ENCODE measurements at regions not wholly inside any gene's neighbourhood (a gene's known extent, or its start where the extent isn't known, plus 50 kb on each side); places are given as distances from the start of the nearest gene placed in this dataset.
"Not testable (repeated sequence)": the region's sequence is repeated elsewhere in the genome, so short reads cannot be mapped to it uniquely, and the experiment has no call there.

DNA sequence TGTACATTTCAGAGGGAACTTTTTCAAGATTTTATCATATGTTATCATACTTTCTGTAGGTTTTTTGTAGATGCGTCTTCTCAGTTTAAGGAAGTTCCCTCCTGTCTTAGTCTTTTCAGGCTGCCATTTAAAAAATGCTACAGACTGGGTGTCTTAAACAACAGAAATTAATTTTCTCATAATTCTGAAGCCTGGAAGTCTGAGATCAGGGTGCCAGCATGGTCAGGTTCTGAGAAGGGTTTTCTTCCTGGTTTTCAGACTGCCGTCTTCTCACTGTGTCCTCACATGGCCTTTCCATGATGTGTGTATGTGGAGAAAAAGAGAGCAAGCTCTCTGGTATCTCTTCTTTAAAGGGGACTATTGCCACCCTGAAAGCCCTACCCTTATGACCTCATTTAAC, 189.9 kb upstream of the SOX2 start:
- DNase-seq: no peak

DNA sequence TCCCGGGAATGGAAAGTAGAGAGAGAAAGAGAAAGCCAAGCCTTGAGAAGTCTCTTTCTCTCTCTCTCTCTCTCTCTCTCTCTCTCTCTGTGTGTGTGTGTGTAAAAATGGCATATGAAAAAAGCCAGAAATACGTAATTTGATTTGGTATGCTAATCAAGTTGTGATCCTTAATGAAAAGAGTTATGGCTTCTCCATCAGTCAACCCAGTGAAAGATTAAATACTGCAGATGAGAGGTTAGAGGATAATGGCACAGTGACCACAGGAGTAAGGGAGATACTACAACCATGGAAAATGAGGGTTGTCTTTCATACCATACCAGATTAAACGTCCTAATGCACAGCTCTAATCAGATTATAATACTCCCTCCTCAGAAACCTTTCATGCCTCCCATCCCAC, 193.5 kb upstream of the SOX2 start:
- DNase-seq: no peak

DNA sequence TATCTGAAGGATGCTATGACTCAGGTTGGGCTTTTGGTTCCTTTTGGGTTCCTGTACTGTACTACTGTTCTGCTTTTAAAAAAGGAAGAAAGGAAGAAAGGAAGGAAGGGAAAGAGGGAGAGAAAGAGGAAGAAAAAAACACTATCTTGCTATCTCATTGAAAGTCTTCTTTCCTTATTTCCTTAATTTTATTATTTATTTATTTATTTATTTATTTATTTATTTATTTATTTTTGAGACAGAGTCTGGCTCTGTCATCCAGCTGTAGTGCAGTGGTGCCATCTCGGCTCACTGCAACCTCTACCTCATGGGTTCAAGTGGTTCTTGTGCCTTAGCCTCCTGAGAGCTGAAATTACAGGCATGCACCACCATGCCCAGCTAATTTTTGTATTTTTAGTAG, 198.9 kb upstream of the SOX2 start:
- no peak for DNase-seq

DNA sequence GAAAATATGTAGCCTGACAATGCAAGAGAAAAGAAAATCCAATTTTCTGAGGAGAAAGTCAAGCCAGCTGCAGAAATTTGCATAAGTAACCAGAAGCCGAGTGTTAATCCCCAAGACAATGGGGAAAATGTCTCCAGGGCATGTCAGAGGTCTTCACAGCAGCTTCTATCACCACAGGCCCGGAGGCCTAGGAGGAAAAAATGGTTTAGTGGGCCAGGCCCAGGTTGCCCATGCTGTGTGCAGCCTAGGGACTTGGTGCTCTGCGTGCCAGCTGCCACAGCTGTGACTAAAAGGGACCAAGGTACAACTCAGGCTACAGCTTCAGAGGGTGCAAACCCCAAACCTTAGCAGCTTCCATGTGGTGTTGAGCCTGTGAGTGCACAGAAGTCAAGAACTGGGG, 201.2 kb upstream of the SOX2 start:
- DNase-seq: no peak

DNA sequence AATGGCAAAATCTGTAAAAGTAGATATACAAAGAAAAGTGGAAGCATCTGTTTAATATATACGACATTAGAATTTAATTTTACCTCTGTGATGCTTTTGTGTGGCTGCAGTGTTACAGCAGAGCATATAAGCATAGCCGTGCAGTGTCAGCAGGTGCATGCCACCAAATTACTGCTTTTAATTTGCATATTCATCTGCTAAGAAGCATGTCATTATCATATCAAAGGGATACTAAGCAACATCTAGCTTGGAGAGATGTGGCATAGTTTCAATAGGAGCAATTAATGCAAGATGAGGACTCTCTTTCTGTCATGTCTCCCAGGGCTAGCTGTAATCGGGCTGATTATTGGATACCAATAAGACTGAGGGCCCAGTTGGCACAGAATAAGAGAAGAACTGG, 214.4 kb upstream of the SOX2 start:
- DNase-seq: no peak

DNA sequence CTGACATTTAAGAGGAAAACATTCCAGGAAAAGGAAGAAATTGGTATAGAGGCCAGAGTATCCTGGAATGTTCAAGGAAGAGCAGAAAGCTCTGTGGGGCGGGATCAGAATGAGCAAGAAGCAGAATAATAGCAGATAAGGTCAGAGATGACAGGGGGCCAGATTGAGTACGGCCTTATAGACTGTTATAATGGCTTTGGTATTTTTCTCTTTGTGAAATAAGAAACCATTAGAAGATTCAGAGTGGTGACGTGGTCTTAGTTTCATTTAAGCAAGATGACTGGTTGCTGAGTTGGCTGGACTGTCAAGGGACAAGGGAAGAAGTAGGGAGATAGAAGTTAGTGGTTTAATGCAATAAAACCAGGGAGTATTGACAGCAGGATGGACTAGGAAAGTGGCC, 218.3 kb upstream of the SOX2 start:
- DNase-seq: no peak

DNA sequence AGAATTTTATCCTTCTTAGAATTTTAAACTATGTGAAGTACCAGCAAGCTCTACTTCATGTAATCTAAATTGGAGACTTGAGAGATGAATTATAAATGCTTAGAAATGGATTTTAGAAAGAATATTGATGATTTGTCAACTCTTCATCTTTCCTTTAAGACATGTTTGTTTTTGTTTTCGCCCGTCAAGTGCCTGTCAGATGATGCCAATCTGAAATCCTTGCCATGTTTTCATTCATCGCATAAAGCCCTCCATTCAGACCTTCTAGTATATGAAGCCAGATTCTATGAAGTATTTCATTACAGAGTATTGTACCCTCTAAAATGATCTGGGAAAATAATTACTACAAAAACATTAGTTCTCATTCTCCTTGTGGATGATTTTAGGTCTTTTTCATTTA, 223.2 kb upstream of the SOX2 start:
- no peak for DNase-seq

DNA sequence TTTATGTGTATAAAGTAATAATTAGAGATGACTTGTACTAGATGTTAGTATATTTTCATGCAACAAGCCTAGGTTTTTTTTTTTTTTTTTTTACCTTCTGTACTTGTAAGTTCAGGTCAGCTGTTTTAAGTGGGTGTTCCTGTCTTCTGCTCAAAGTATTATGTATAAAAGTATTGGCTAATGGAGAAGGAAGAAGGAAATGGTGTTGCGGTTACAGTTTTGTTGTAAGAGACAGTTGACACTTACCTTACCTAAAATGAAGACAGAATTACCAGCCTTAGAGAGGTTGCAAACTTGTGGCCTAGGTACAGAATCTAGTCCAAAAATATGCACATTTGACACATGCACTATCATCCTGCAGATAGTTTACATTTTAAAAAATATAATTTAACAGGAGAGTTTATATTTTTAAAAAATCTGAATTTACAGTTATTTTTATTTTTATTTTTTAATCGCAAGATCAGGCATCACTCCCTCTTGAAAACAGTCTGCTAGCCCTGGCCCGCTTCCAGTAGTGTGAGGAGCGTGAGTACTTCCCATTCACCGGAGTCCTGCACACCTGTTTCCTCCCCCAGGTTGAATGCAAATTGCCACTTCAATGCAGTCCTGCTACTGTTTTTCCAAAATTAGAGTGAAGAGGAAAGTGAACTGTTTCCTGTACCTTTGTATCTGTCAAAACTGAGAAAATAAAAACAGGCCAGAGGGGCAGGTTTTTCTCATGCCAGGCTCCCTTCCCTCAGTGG, 224.3 kb upstream of the SOX2 start:
- DNase-seq: no peak

DNA sequence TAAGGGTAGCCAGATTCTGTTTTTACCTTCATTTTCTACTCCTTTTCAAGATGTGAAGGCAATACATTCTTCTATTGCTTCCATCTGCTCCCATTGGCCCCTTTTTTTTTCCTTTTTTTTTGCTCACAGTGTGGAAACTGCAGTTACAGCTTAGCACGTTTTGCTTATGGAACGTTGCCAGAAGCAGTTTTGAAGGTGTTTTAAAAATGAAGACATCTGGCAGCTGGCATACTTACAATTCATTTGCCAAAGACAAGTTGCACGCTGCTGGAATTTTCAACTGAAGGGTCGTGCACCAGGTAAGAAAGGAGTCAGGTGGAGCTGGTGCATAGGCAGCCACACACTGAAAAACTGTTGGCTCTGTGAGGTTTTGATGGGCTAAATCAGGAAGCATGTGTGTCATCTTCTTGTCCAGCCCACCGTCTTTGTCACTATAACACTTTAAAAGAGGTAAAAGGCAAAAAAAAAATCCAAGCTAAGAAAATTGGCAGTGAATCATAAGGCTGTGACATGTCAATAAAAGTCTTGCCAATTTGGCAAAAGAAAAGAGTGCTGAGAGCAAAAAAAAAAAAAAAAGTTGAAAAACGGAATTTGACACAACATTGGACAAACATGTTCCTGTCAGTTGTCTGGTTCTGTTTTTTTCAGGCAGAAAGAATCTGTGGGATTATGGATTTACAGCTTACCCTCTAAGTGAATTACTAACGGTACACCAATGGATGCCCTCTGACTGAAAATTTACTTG, 225.4 kb upstream of the SOX2 start:
- no peak for DNase-seq

DNA sequence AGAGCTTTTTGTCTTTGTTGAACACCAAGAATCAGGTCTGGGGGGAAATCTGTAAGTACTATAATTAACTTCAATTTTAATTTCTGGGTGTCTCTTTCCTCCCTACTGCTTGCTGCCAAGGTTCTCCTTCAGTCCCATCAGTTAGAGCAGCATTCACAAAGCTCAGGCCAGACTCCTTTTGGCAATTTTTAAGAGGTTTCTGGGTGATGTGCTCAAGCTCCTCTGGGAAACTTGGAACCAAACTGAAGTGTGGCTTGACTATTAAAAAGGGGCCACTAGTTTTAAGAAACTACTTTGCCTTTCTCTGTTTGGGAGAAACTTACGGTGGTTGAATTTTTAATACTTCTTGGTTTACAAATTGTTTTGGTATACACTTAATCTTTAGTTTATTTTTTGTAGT, 227.7 kb upstream of the SOX2 start:
- DNase-seq: no peak

DNA sequence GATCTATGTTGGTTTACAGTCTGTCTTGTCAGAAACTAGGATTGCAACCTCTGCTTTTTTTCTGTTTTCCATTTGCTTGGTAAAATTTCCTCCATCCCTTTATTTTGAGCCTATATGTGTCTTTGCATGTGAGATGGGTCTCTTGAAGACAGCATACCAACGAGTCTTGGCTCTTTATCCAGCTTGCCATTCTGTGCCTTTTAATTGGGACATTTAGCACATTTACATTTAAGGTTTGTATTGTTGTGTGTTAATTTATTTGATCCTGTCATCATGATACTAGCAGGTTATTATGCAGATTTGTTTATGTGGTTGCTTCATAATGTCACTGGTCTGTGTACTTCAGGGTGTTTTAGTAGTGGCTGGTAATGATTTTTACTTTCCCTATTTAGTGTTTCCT, 236.6 kb upstream of the SOX2 start:
- not testable (repeated sequence) for DNase-seq

DNA sequence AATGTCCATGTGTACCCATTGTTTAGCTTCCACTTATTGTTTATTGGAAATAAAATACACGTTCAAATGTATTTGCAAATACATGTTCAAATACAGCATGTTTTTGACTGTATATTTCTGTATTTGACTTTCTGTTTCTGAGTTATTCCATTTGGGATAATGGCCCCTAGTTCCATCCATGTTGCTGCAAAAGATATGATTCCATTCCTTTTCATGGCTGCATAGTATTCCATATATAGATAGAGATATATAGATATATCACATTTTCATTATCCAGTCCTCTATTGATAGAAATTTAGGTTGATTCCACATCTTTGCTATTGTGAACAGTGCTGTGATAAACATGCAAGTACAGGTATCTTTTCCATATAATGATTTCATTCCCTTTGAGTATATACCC, 241.4 kb upstream of the SOX2 start:
- DNase-seq: no peak

DNA sequence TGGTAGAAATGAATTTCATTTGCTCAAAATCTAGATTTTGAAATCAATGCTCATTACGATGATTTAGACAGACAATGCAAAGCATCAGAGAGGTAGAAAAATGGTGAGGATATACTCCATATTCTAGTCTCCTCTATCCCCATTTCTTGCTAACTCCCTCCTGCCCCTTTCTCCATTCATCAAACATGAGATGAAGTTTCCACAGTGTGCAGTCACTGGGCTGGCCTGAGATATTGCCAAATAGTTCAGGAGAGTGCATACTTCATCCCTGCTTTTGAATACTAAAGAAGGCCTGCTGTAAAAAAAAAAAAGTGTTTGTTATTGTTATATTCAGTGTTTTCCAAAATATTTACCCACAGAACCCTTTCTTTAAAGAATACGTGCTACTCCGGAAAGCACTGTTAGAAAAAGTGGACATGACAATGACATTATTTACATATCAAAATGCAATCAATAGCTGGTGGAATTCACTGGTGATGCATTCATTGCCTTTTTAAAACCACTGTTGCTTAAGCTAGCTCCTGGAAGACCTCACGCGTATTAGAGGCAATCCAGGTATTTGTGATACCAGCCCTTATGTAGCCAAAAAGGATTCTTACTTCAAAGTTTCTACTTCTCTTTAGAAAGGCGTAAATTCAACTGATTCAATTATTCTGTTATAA, 247.6 kb upstream of the SOX2 start:
- DNase-seq: no peak

DNA sequence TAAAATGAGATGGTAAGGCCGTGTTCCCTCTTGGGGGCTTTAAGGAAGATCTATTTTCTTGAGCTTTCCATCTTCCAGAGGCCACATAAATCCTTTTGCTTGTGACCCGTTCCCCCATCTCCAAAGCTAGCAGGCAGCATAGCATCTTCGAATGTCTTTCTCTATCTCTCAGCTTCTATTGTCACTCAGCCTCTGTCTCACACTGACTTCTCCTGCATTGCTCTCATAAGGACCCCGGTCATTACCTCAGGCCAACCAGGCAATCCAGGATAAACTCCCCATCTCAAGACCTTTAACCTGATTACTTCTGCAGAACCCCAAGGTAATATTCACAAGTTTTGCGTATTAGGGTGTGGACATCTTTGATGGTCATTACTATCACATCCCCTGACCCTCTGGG, 250.3 kb upstream of the SOX2 start:
- no peak for DNase-seq

DNA sequence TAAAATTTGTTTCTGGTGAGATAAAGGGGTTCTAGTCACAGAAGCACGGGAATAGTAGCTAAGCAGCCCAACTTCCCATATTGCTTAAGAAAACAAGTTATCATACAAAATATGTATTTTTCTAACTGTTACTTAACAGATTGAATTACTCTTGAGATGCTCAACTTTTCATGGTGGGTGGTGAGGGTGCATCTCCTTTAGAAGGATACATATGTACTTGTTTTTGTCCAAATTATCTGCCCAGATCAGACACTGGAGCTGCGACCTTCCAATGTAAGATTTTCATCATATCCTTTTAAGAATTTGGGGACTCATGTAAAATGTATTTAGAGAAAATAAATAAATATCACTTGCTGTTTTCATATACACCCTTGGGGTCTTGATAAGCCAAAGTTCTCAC, 252.2 kb upstream of the SOX2 start:
- DNase-seq: no peak

DNA sequence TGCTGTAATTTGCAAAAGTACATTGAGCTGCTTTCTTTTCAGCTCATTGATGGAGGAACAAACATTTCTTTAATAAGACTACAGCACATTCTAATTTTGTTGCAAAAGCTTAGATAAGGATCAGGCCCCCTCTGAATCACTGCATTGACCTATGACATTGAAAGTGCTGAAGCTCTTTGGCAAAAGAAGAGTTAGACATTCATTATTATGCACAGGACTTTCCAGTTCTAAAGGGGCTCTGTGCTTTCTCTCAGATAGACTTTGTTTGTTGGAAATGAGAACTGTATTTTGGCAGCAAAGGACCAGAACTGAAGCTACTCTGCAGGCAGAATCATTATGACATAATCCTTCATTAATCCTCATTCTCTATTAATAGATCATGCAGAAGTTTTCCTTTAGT, 252.9 kb upstream of the SOX2 start:
- DNase-seq: no peak

DNA sequence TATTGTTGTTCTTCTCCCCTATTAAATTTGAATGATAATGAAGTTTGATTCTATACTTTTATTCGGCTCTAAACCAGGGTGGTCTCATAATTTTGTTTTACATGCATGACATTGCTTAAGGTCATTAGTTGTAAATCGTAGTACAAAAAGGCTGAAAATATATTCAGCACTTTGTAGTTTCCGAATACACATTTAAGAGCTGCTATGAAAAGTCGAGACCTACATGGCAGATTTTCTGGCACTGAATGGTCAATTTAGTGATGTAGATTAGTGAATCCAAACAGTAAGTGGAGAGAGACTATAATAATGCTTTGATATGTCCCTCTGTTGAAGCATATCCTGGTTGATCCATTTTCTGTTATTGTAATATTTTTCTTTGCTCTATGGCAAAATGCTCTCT, 254.0 kb upstream of the SOX2 start:
- no peak for DNase-seq

DNA sequence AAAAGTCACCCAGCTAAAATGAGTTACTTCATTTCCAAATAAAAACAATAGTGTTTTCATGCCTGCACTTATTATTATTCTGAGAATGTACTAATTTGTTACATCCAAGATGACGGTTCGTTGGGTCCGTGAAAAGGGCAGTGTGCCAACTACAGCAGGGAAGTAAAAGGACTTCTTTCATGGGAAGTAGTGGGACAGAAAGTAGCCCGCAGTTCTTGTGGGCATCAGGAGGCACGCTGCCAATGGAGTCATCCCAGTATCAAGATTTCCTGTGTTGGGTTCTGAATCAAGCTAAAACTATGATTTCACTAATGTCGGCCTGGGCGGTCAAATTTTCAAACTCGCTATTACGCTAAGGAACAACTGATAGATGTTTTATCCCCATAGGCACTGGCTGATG, 254.5 kb upstream of the SOX2 start:
- DNase-seq: no peak

DNA sequence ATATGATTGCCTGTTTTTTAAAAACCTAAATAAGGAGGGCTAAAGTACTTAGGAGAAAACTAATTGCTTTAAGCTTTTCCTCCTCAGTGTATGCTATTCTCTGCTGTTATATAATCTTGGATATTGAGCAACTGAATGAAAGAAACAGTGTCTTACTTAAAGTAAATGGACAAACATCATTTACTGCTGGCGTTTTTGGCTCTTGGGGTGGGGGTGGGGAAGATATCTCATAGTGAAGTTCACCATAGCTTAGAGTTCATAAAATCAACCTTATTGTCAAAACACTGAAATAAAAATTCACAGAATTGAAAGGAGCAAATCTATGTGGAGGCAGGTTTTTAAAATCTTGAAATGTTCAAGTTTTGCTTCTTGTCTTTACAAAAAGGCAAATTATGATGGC, 256.4 kb upstream of the SOX2 start:
- no peak for DNase-seq

DNA sequence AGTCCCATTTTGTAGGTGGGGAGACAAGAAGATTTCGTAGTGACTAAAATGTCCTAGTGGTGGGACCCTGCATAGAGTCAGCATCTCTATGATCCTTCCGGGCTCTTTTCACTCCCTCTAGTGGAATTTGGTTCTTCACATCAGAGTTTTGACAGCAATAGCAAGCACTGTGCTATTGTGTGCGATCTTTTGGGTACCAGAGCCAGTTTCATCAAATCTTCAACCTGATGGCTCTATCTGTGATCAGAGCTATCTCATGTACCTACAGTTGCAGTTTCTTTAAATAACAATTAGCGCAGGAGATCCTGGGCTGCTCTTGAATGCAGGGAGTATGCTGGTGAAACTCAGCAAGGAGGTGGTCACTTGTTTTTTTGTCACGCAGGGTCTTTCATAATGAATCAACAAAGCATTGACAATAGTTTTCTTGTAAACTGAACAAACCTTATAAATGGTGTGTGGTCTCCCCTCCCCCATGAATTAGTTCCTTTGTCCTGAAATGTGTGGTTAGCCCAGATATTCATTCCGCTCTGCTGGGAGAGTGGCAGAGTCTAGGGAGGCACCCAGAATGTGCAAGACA, 257.2 kb upstream of the SOX2 start:
- no peak for DNase-seq

DNA sequence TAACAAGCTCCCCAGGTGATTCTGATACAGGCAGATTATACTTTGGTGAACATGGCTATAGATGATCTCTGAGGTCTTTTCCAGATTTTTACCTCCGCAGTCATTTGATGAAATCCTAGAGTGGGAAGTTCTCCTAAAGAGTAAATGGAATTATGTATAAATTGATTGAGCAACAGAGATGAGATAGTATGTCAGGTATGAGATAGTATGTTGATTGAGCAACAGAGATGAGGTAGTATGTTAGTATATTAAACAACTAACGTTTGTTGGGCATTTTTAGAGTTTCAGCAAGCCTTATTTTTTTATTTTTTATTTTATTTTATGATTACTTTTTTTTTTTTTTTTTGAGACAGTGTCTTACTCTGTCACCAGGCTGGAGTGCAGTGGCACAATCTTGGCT, 265.0 kb upstream of the SOX2 start:
- no peak for DNase-seq

DNA sequence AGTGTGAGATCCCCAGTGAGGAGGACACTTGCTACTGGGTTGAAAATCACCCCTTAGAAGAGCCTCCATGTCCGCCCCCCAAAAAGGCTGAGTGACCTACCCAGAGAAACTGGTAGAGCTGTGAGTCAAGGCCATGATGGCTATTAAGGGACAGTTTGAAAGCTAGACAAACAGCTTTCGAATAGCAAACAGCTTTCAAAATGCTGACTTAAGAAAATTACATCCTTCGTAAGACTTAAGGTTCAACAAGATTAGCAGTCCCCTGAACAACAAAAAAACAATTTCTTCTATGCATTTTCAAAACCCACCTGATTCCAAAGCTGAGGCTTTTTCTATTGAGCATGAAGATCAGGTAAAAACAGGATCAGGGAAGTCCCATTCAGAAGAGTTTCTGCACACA, 269.7 kb upstream of the SOX2 start:
- DNase-seq: no peak

DNA sequence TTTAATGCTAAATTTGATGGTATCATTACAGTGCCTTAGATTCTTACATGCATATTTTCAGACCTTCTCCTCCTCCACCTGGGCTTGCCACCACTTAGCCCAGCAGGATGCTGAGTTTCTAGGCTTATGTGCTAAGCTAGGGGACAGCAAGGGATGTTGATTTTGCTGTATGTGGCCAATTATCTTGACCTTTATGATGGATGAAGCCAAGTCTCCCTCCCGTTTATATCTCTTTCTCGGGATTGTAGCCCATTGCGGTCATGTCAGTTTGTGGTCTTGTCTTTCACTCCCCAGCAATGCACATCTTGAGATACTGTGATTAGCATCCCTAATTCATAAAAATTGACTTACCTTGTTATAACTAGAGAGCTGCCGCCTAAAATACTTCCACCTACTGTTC, 278.7 kb upstream of the SOX2 start:
- no peak for DNase-seq

DNA sequence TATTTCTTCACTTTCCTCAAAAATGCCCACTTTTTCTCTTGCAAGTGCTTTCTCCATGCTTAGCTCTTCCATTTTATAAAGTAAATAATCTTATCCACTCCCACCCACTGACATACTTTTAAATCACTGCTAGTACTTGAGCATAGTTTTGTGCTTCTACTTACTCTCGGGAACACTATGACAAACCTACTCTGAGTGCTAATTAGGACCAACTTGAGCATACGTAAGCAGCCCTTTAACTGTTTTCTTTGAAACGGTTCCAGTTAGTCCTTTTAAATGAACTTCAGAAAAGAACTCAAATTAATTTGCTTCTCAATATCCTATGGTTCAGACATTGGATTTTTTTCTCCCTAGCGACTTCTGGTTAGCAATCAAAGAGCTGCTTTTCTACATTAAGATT, 280.0 kb upstream of the SOX2 start:
- no peak for DNase-seq

All from AML-193 (cell line).